OCI-LY7 (cell line): ENCODE measurements at regions not wholly inside any gene's neighbourhood (a gene's known extent, or its start where the extent isn't known, plus 50 kb on each side); places are given as distances from the start of the nearest gene placed in this dataset.

Experiments used
- CTCF ChIP-seq: fragments of 200-600 bp; sonication (generic); conservative IDR thresholded peaks from 2 replicates; pipeline ENCODE4 v1.5.1; 2014; ENCODE audit warnings: mild to moderate bottlenecking, antibody characterized with exemption, low read length, moderate library complexity, mixed read lengths
- EZH2phosphoT487 ChIP-seq: fragments of 200-600 bp; sonication (generic); IDR thresholded peaks from 2 replicates; pipeline ENCODE4 v1.6.1; 2018; ENCODE audit warnings: low read depth, borderline replicate concordance, mild to moderate bottlenecking, mixed run types, antibody characterized with exemption, low read length, moderate library complexity, mixed read lengths

DNA sequence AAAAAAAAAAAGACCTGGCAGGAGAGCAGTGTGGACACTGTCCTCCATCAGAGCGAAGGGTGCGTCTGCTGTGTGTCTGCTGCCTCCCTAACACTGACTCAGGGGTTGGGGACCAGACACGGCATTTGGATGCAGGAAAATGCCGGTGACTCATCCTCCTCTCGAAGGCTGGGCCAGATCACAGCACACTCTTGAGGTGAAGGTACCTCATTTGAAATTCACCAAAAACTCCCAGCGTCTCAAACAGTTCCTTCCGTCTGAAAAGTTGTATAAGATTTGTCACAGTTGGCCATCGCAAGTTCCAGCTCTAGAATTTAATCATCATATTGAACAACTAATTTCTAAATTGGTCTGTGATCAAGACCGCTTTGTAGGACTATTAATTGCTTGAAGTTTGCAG, 118.1 kb upstream of the LYZL2 start:
- TF ChIP-seq CTCF (no peak), EZH2phosphoT487 (no peak)
